Activated CD8-positive, alpha-beta T cell treated with anti-CD3 and anti-CD28 coated beads for 36 hours (primary cell): ENCODE measurements at regions not wholly inside any gene's neighbourhood (a gene's known extent, or its start where the extent isn't known, plus 50 kb on each side); places are given as distances from the start of the nearest gene placed in this dataset.

ENCODE experiments used
- ATAC-seq: fragments of 200-7000 bp; cut with Tn5 transposase; one replicate; pipeline ENCODE4 v1.10.0; 2021; ENCODE audit warnings: mild to moderate bottlenecking, moderate library complexity
- CTCF ChIA-PET: fragments of 350-600 bp; sonication (Branson Sonifier 250); formaldehyde crosslinking; loops from one replicate; lab custom pipeline; 2021; ENCODE audit warnings: antibody characterized with exemption; lab: Charles Lee
- POLR2A ChIA-PET: fragments of 350-600 bp; sonication (Branson Sonifier 250); formaldehyde crosslinking; loops from one replicate; lab custom pipeline; 2021; ENCODE audit warnings: antibody characterized with exemption; lab: Charles Lee
- DNase-seq: peaks from one replicate; pipeline ENCODE4 v3.0.0-alpha.2; 2020
- H3K27ac Mint-ChIP-seq: one replicate; pipeline ENCODE4 v1.8.0; 2021; ENCODE audit warnings: mild to moderate bottlenecking, mixed read lengths
- H3K27me3 Mint-ChIP-seq: one replicate; pipeline ENCODE4 v1.8.0; 2021; ENCODE audit warnings: mixed read lengths
- H3K36me3 Mint-ChIP-seq: one replicate; pipeline ENCODE4 v1.8.0; 2021; ENCODE audit warnings: low read depth, mixed read lengths
- H3K4me1 Mint-ChIP-seq: one replicate; pipeline ENCODE4 v1.8.0; 2021; ENCODE audit warnings: low read depth, mixed read lengths
- H3K4me3 Mint-ChIP-seq: one replicate; pipeline ENCODE4 v1.8.0; 2021; ENCODE audit warnings: mild to moderate bottlenecking, moderate library complexity, mixed read lengths
- H3K9me3 Mint-ChIP-seq: one replicate; pipeline ENCODE4 v1.8.0; 2021; ENCODE audit warnings: mixed read lengths
- CTCF ChIP-seq: fragments of 200-600 bp; IDR thresholded peaks from one replicate; pipeline ENCODE4 v1.8.0; 2022; ENCODE audit warnings: antibody characterized with exemption, mild to moderate bottlenecking
- intact Hi-C: fragments of 100-400 bp; cut with micrococcal nuclease; formaldehyde crosslinking; loops from one replicate; pipeline ENCODE4 v1.10.0; 2022

GRCh38 chrX:10707773-10708172, 87.4 kb upstream of the MID1 start:
- H3K9me3 Mint-ChIP-seq, result no peaks in the 10 kb centered on the region
- CTCF ChIA-PET, result no interaction called here
- POLR2A ChIA-PET, result no interaction called here

DNA sequence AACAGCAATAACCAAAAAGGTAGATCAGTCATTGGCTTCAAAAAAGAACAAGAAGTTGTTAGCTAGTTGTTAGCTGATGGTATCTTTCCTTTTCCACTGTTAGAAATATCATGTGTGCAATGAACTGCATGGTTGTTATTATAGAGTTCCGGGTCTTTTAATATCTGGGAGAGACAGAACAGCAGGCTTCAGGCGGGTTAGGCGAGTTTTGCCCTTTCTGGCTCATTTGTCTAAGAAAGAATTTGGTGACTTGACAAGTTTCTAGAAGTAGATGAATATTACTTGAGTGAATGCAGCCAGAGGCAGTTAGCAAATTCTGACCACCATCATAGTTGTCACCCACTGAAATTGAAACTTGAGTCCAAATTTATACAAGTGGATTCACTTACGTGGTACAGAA, 88.9 kb upstream of the MID1 start:
- intact Hi-C loops, result no loop called here
- ATAC-seq (no peak), DNase-seq (no peak)
- Mint-ChIP-seq H3K36me3 (no peaks in the 10 kb centered on the region), H3K27me3 (no peaks in the 10 kb centered on the region), H3K4me3 (no peak overlapping the region), H3K9me3 (no peaks in the 10 kb centered on the region), H3K27ac (no peak overlapping the region), H3K4me1 (no peaks in the 10 kb centered on the region)
- TF ChIP-seq CTCF, result no peak
- ChIA-PET CTCF (no interaction called here), POLR2A (no interaction called here)

More at GRCh38 chrX:10707773-10708172, 87.4 kb upstream of the MID1 start:
- Mint-ChIP-seq H3K27me3 (no peaks in the 10 kb centered on the region), H3K4me3 (no peak overlapping the region), H3K4me1 (no peaks in the 10 kb centered on the region), H3K36me3 (no peaks in the 10 kb centered on the region), H3K27ac (no peak overlapping the region)
- intact Hi-C loops, result no loop called here
- DNase-seq (no peak), ATAC-seq (no peak)
- TF ChIP-seq CTCF, result no peak

GRCh38 chrX:10714531-10714930, 94.1 kb upstream of the MID1 start:
- POLR2A ChIA-PET, result no interaction called here
- Mint-ChIP-seq H3K4me3 (no peak overlapping the region), H3K27ac (no peak overlapping the region), H3K27me3 (no peaks in the 10 kb centered on the region), H3K4me1 (no peaks in the 10 kb centered on the region), H3K36me3 (no peaks in the 10 kb centered on the region), H3K9me3 (no peaks in the 10 kb centered on the region)
- no peak for DNase-seq
- intact Hi-C loops, result no loop called here
- CTCF ChIA-PET, result no interaction called here
- TF ChIP-seq CTCF, result no peak
- no peak for ATAC-seq

GRCh38 chrX:10722851-10723250, 102.5 kb upstream of the MID1 start:
- Mint-ChIP-seq H3K27ac (no peak overlapping the region), H3K36me3 (no peaks in the 10 kb centered on the region), H3K4me3 (no peak overlapping the region), H3K9me3 (no peaks in the 10 kb centered on the region), H3K4me1 (no peaks in the 10 kb centered on the region), H3K27me3 (no peaks in the 10 kb centered on the region)
- ChIA-PET CTCF (interaction anchor here (0.7 to 4.8 kb wide), 5 partner anchors 8 to 533 kb away, joined by 3 to 58 read pairs (median 4); no protein-coding TSS in a partner anchor), POLR2A (no interaction called here)
- TF ChIP-seq CTCF, result peak; percentile 50
- no peak for ATAC-seq
- intact Hi-C loops, result loop anchor here (2.0 kb wide), 1 partner anchor 532 kb away; no protein-coding TSS in a partner anchor
- DNase-seq, result peak; percentile 45

- Mint-ChIP-seq H3K27ac (no peak overlapping the region), H3K36me3 (no peaks in the 10 kb centered on the region), H3K27me3 (no peaks in the 10 kb centered on the region), H3K4me3 (no peak overlapping the region), H3K9me3 (no peaks in the 10 kb centered on the region), H3K4me1 (no peaks in the 10 kb centered on the region)
- no peak for ATAC-seq
- POLR2A ChIA-PET, result no interaction called here
- TF ChIP-seq CTCF, result no peak
- no peak for DNase-seq
- intact Hi-C loops, result no loop called here
- CTCF ChIA-PET, result interaction anchor here (1.1 to 4.8 kb wide), 3 partner anchors 19 to 535 kb away, joined by 3 to 58 read pairs (median 3); no protein-coding TSS in a partner anchor
Measured at GRCh38 chrX:10725071-10725470, 104.7 kb upstream of the MID1 start.
